H9 (cell line): ENCODE measurements at regions not wholly inside any gene's neighbourhood (a gene's known extent, or its start where the extent isn't known, plus 50 kb on each side); places are given as distances from the start of the nearest gene placed in this dataset.

Experiments used
- DNase-seq: peaks from one replicate; pipeline ENCODE4 v3.0.0-alpha.2; 2017
- H2AFZ ChIP-seq: one replicate; pipeline ENCODE4 v1.6.1; 2013; ENCODE audit warnings: mild to moderate bottlenecking, low read length, control low read depth, moderate library complexity
- H2AK5ac ChIP-seq: 2 replicates; pipeline ENCODE4 v1.6.1; 2013; ENCODE audit warnings: low read length, control low read depth, mixed read lengths; ENCODE audit not compliant: insufficient read length
- H2BK120ac ChIP-seq: one replicate; pipeline ENCODE4 v1.6.1; 2013; ENCODE audit warnings: low read depth, mild to moderate bottlenecking, low read length, control low read depth, inconsistent platforms; ENCODE audit not compliant: poor library complexity, severe bottlenecking
- H2BK12ac ChIP-seq: 2 replicates; pipeline ENCODE4 v1.6.1; 2013; ENCODE audit warnings: low read length, control low read depth, mixed read lengths, low read depth; ENCODE audit not compliant: insufficient read length
- H2BK15ac ChIP-seq: 2 replicates; pipeline ENCODE4 v1.6.1; 2013; ENCODE audit warnings: low read depth, low read length, control low read depth
- H2BK20ac ChIP-seq: one replicate; pipeline ENCODE4 v1.6.1; 2013; ENCODE audit warnings: low read depth, mild to moderate bottlenecking, low read length, control low read depth, inconsistent platforms; ENCODE audit not compliant: poor library complexity, severe bottlenecking
- H2BK5ac ChIP-seq: 2 replicates; pipeline ENCODE4 v1.6.1; 2013; ENCODE audit warnings: low read length, control low read depth, mixed read lengths; ENCODE audit not compliant: insufficient read length
- H3K14ac ChIP-seq: 2 replicates; pipeline ENCODE4 v1.6.1; 2013; ENCODE audit warnings: low read length, control low read depth; ENCODE audit not compliant: insufficient read depth
- H3K18ac ChIP-seq: 2 replicates; pipeline ENCODE4 v1.6.1; 2013; ENCODE audit warnings: low read depth, mild to moderate bottlenecking, mixed read lengths, low read length, control low read depth; ENCODE audit not compliant: insufficient read length
- H3K23ac ChIP-seq: 2 replicates; pipeline ENCODE4 v1.6.1; 2013; ENCODE audit warnings: low read length, control low read depth, mixed read lengths, low read depth; ENCODE audit not compliant: insufficient read length
- H3K23me2 ChIP-seq: 2 replicates; pipeline ENCODE4 v1.6.1; 2013; ENCODE audit warnings: low read depth, mild to moderate bottlenecking, mixed read lengths, low read length, control low read depth; ENCODE audit not compliant: insufficient read length, poor library complexity, severe bottlenecking
- H3K27ac ChIP-seq: 2 replicates; pipeline ENCODE4 v1.5.1; 2013; ENCODE audit warnings: low read length, control low read depth, mixed read lengths, low read depth; ENCODE audit not compliant: insufficient read length
- H3K27me3 ChIP-seq: 2 replicates; pipeline ENCODE4 v1.6.1; 2013; ENCODE audit warnings: low read length, control low read depth, inconsistent platforms; ENCODE audit not compliant: insufficient read depth
- H3K4ac ChIP-seq: 2 replicates; pipeline ENCODE4 v1.6.1; 2013; ENCODE audit warnings: low read depth, mild to moderate bottlenecking, control low read depth, inconsistent platforms, low read length, moderate library complexity
- H3K4me1 ChIP-seq: 2 replicates; pipeline ENCODE4 v1.6.1; 2013; ENCODE audit warnings: low read length, control low read depth, inconsistent platforms; ENCODE audit not compliant: insufficient read depth
- H3K4me2 ChIP-seq: 2 replicates; pipeline ENCODE4 v1.6.1; 2013; ENCODE audit warnings: low read length, control low read depth, mixed read lengths; ENCODE audit not compliant: insufficient read length, insufficient read depth
- H3K56ac ChIP-seq: 2 replicates; pipeline ENCODE4 v1.6.1; 2013; ENCODE audit warnings: low read depth, mild to moderate bottlenecking, mixed read lengths, low read length, control low read depth; ENCODE audit not compliant: insufficient read length
- H3K79me1 ChIP-seq: 2 replicates; pipeline ENCODE4 v1.6.1; 2013; ENCODE audit warnings: low read depth, mild to moderate bottlenecking, moderate library complexity, low read length, control low read depth, inconsistent platforms; ENCODE audit not compliant: insufficient read depth, poor library complexity, severe bottlenecking
- H3K79me2 ChIP-seq: 2 replicates; pipeline ENCODE4 v1.6.1; 2013; ENCODE audit warnings: low read length, control low read depth, inconsistent platforms; ENCODE audit not compliant: insufficient read depth
- H3K9ac ChIP-seq: 2 replicates; pipeline ENCODE4 v1.6.1; 2013; ENCODE audit warnings: low read length, control low read depth, mixed read lengths; ENCODE audit not compliant: insufficient read length; ENCODE audit errors: extremely low read depth
- H3K9me3 ChIP-seq: one replicate; pipeline ENCODE4 v1.6.1; 2013; ENCODE audit warnings: low read depth, low read length, inconsistent platforms; ENCODE audit not compliant: control insufficient read depth
- H3T11ph ChIP-seq: one replicate; pipeline ENCODE4 v1.6.1; 2013; ENCODE audit warnings: mild to moderate bottlenecking, low read length, control low read depth, inconsistent platforms
- H4K20me1 ChIP-seq: one replicate; pipeline ENCODE4 v1.6.1; 2013; ENCODE audit not compliant: control insufficient read depth, insufficient read length, insufficient read depth
- H4K5ac ChIP-seq: 2 replicates; pipeline ENCODE4 v1.6.1; 2013; ENCODE audit warnings: low read depth, mild to moderate bottlenecking, mixed read lengths, low read length, control low read depth; ENCODE audit not compliant: insufficient read length
- H4K8ac ChIP-seq: replicated peaks from 2 replicates; pipeline ENCODE4 v1.6.1; 2013; ENCODE audit warnings: low read length, control low read depth, mixed read lengths, low read depth; ENCODE audit not compliant: insufficient read length
- H4K91ac ChIP-seq: 2 replicates; pipeline ENCODE4 v1.6.1; 2013; ENCODE audit warnings: low read depth, mild to moderate bottlenecking, moderate library complexity, mixed read lengths, low read length, control low read depth; ENCODE audit not compliant: insufficient read length
- H3K27ac Mint-ChIP-seq, 3 experiments: 2 replicates in 2 of 3; 3 replicates in 1 of 3; pipeline ENCODE4 v1.8.0; 2020 to 2021; ENCODE audit warnings: mixed read lengths in 3 of 3, mild to moderate bottlenecking in 1 of 3, moderate library complexity in 1 of 3
- H3K27me3 Mint-ChIP-seq: 2 replicates; pipeline ENCODE4 v1.8.0; 2021; ENCODE audit warnings: low read depth, mild to moderate bottlenecking, moderate library complexity, mixed read lengths
- H3K36me3 Mint-ChIP-seq, 3 experiments: 2 replicates in 2 of 3; 3 replicates in 1 of 3; pipeline ENCODE4 v1.8.0; 2020 to 2021; ENCODE audit warnings: low read depth in 3 of 3, mixed read lengths in 3 of 3; ENCODE audit not compliant: insufficient read depth in 1 of 3
- H3K4me1 Mint-ChIP-seq, 2 experiments: 2 replicates each; pipeline ENCODE4 v1.8.0; 2020; ENCODE audit warnings: mixed read lengths in 2 of 2
- H3K4me3 Mint-ChIP-seq, 2 experiments: 2 replicates in 1 of 2; 3 replicates in 1 of 2; pipeline ENCODE4 v1.8.0; 2020 to 2021; ENCODE audit warnings: mild to moderate bottlenecking in 2 of 2, mixed read lengths in 2 of 2, moderate library complexity in 1 of 2
- H3K9me3 Mint-ChIP-seq, 2 experiments: 2 replicates in 1 of 2; 3 replicates in 1 of 2; pipeline ENCODE4 v1.8.0; 2020; ENCODE audit warnings: mild to moderate bottlenecking in 2 of 2, mixed read lengths in 2 of 2, moderate library complexity in 1 of 2
- WGBS: extraction: QIAGEN DNeasy Blood & Tissue Kit; methylation state at CpG from one replicate; pipeline ENCODE4 v1.1.7; 2013; ENCODE audit warnings: missing lambda C conversion rate, low lambda C conversion rate, mixed read lengths; ENCODE audit not compliant: insufficient read length; ENCODE audit errors: extremely low coverage; 5-methylcytosine and 5-hydroxymethylcytosine counted together
- TF ChIP-seq, protein P1 (sequence below): fragments of 200-600 bp; sonication (generic); conservative IDR thresholded peaks from 3 replicates; pipeline ENCODE4 v1.8.0; 2021; ENCODE audit warnings: antibody characterized with exemption, mild to moderate bottlenecking

DNA sequence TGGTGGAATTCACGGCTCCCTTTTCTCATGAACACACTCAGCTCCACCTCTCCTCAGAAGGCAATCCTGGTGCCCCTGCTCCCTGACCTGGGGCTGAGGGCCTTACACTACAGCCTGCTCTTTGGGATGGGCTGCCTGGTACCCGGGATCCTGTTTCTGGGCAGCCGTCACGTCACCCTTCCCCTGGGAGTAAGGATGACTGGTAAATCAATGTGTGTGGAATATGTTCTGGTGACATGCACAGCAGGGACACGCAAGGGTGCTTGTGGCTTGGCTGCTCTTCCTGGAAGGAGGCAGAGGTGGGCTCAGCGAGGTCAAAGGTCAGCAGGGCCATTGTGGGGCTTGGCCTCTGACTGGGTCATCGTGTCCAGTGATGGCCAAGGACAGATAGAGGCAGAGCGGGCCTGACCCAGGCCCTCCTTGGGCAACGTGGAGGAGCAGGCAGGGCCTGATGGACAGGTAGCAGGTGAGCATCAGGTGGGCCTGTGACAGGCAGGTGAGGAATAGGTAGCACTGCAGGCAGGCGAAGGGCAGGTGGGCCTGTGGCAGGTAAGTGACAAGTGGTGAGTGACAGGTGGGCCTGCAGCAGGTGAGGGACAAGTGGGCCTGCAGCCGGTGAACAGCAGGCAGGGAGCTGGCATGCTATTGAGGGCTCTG is 399.4 kb upstream of the IRX4 start:
- H3K36me3 Mint-ChIP-seq: no peaks in the 10 kb centered on the region
- no peaks in the 10 kb centered on the region for H3K9me3 ChIP-seq
- H3K23ac ChIP-seq: no peak overlapping the region
- H3K14ac ChIP-seq: no peak overlapping the region; the same call in 1 of the 2 replicates
- no peaks in the 10 kb centered on the region; the same call in 1 of the 2 replicates for H3K4me1 ChIP-seq
- H3K4me1 Mint-ChIP-seq: peaks cover 9 to 12% of the 10 kb centered on the region in 2 experiments
- no peaks in the 10 kb centered on the region for H3K23me2 ChIP-seq
- H3K27ac Mint-ChIP-seq: peak overlapping the region in 1 of 3 experiments; percentile 10; a peak in 1 of 7 replicates
- H4K91ac ChIP-seq: no peak overlapping the region
- no peak overlapping the region for H3K4me3 Mint-ChIP-seq
- H3K4me2 ChIP-seq: no peak overlapping the region
- TF ChIP-seq, protein P1, sequence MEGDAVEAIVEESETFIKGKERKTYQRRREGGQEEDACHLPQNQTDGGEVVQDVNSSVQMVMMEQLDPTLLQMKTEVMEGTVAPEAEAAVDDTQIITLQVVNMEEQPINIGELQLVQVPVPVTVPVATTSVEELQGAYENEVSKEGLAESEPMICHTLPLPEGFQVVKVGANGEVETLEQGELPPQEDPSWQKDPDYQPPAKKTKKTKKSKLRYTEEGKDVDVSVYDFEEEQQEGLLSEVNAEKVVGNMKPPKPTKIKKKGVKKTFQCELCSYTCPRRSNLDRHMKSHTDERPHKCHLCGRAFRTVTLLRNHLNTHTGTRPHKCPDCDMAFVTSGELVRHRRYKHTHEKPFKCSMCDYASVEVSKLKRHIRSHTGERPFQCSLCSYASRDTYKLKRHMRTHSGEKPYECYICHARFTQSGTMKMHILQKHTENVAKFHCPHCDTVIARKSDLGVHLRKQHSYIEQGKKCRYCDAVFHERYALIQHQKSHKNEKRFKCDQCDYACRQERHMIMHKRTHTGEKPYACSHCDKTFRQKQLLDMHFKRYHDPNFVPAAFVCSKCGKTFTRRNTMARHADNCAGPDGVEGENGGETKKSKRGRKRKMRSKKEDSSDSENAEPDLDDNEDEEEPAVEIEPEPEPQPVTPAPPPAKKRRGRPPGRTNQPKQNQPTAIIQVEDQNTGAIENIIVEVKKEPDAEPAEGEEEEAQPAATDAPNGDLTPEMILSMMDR: no peak
- H2AK5ac ChIP-seq: no peak overlapping the region
- H3K27me3 ChIP-seq: no peaks in the 10 kb centered on the region
- H3K79me2 ChIP-seq: no peaks in the 10 kb centered on the region
- H4K20me1 ChIP-seq: no peaks in the 10 kb centered on the region
- peaks cover 1% of the 10 kb centered on the region; the same call in 1 of the 2 replicates for H3K27me3 Mint-ChIP-seq
- H3K27ac ChIP-seq: no peak overlapping the region
- no peak overlapping the region for H2BK120ac ChIP-seq
- H2BK15ac ChIP-seq: no peak overlapping the region
- H3K56ac ChIP-seq: no peak overlapping the region
- no peak overlapping the region for H2BK5ac ChIP-seq
- no peak overlapping the region for H3T11ph ChIP-seq
- H3K4ac ChIP-seq: no peak overlapping the region
- H3K79me1 ChIP-seq: no peaks in the 10 kb centered on the region
- no peak overlapping the region for H4K8ac ChIP-seq
- DNase-seq: no peak
- H3K9me3 Mint-ChIP-seq: no peaks in the 10 kb centered on the region
- no peak overlapping the region for H2AFZ ChIP-seq
- no peak overlapping the region for H2BK20ac ChIP-seq
- no CpG with 5 or more reads among the region's 11 CpGs for WGBS
- no peak overlapping the region for H4K5ac ChIP-seq
- H3K9ac ChIP-seq: no peak overlapping the region
- H3K18ac ChIP-seq: no peak overlapping the region
- H2BK12ac ChIP-seq: no peak overlapping the region
